ENCODE measurements at regions not wholly inside any gene's neighbourhood (a gene's known extent, or its start where the extent isn't known, plus 50 kb on each side); places are given as distances from the start of the nearest gene placed in this dataset.

GRCh38 chr5:66322786-66323528, 178.9 kb downstream of the SREK1 start:
- DNase-seq (ENCODE audit: low spot score), result no peak
- Mint-ChIP-seq H3K36me3 (ENCODE audit: low read depth) (no peaks in the 10 kb centered on the region), H3K9me3 (ENCODE audit: low read depth) (no peaks in the 10 kb centered on the region), H3K4me1 (ENCODE audit: low read depth) (no peaks in the 10 kb centered on the region), H3K27ac (ENCODE audit: unreplicated experiment) (no peak overlapping the region), H3K4me3 (ENCODE audit: unreplicated experiment) (no peak overlapping the region), H3K27me3 (ENCODE audit: low read depth) (peaks cover 51% of the 10 kb centered on the region)
- TF ChIP-seq CTCF (IDR thresholded peaks at IDR 0.05), result no peak

- no peak for TF ChIP-seq CTCF (IDR thresholded peaks at IDR 0.05)
- peaks cover 55% of the 10 kb centered on the region for H3K27me3 Mint-ChIP-seq (ENCODE audit: low read depth)
- no peak for DNase-seq (ENCODE audit: low spot score)
- no peaks in the 10 kb centered on the region for H3K4me1 Mint-ChIP-seq (ENCODE audit: low read depth)
- peaks cover 1% of the 10 kb centered on the region for H3K36me3 Mint-ChIP-seq (ENCODE audit: low read depth)
- H3K9me3 Mint-ChIP-seq (ENCODE audit: low read depth), result peaks cover 2% of the 10 kb centered on the region
- no peak overlapping the region for H3K4me3 Mint-ChIP-seq (ENCODE audit: unreplicated experiment)
- no peak overlapping the region for H3K27ac Mint-ChIP-seq (ENCODE audit: unreplicated experiment)
These were observed 179.4 kb downstream of the SREK1 start for GRCh38 chr5:66323529-66323895.

GRCh38 chr5:66324357-66324756, 180.3 kb downstream of the SREK1 start:
- peaks cover 52% of the 10 kb centered on the region for H3K27me3 Mint-ChIP-seq (ENCODE audit: low read depth)
- TF ChIP-seq CTCF (IDR thresholded peaks at IDR 0.05), result no peak
- H3K4me3 Mint-ChIP-seq (ENCODE audit: unreplicated experiment), result no peak overlapping the region
- DNase-seq (ENCODE audit: low spot score), result no peak
- H3K36me3 Mint-ChIP-seq (ENCODE audit: low read depth), result peaks cover 1% of the 10 kb centered on the region
- H3K4me1 Mint-ChIP-seq (ENCODE audit: low read depth), result no peaks in the 10 kb centered on the region
- peaks cover 4% of the 10 kb centered on the region for H3K9me3 Mint-ChIP-seq (ENCODE audit: low read depth)
- H3K27ac Mint-ChIP-seq (ENCODE audit: unreplicated experiment), result no peak overlapping the region

GRCh38 chr5:66326276-66326675, 182.2 kb downstream of the SREK1 start:
- no peak overlapping the region for H3K4me3 Mint-ChIP-seq (ENCODE audit: unreplicated experiment)
- TF ChIP-seq CTCF (IDR thresholded peaks at IDR 0.05), result no peak
- peaks cover 3% of the 10 kb centered on the region for H3K36me3 Mint-ChIP-seq (ENCODE audit: low read depth)
- H3K9me3 Mint-ChIP-seq (ENCODE audit: low read depth), result peaks cover 4% of the 10 kb centered on the region
- no peak overlapping the region for H3K27ac Mint-ChIP-seq (ENCODE audit: unreplicated experiment)
- no peak for DNase-seq (ENCODE audit: low spot score)
- peaks cover 43% of the 10 kb centered on the region for H3K27me3 Mint-ChIP-seq (ENCODE audit: low read depth)
- H3K4me1 Mint-ChIP-seq (ENCODE audit: low read depth), result no peaks in the 10 kb centered on the region

- peaks cover 36% of the 10 kb centered on the region for H3K27me3 Mint-ChIP-seq (ENCODE audit: low read depth)
- no peaks in the 10 kb centered on the region for H3K4me1 Mint-ChIP-seq (ENCODE audit: low read depth)
- peaks cover 3% of the 10 kb centered on the region for H3K36me3 Mint-ChIP-seq (ENCODE audit: low read depth)
- H3K27ac Mint-ChIP-seq (ENCODE audit: unreplicated experiment), result no peak overlapping the region
- H3K4me3 Mint-ChIP-seq (ENCODE audit: unreplicated experiment), result no peak overlapping the region
- DNase-seq (ENCODE audit: low spot score), result no peak
- TF ChIP-seq CTCF (IDR thresholded peaks at IDR 0.05), result no peak
- H3K9me3 Mint-ChIP-seq (ENCODE audit: low read depth), result peaks cover 4% of the 10 kb centered on the region
These were observed 182.9 kb downstream of the SREK1 start for GRCh38 chr5:66327008-66327407.
